ENCODE measurements at regions not wholly inside any gene's neighbourhood (a gene's known extent, or its start where the extent isn't known, plus 50 kb on each side); places are given as distances from the start of the nearest gene placed in this dataset.

- ATAC-seq (ENCODE audit: low read depth) (no peak), DNase-seq (no peak)
- H3K4ac ChIP-seq (ENCODE audit: low read depth, low read length), result no peak overlapping the region
- no peaks in the 10 kb centered on the region for H3K4me1 ChIP-seq (ENCODE audit: control insufficient read depth, insufficient read depth, low read length)
- H3K23ac ChIP-seq (ENCODE audit: low read depth, low read length), result no peak overlapping the region
- intact Hi-C loops (cut with micrococcal nuclease) (no loop called here), in situ Hi-C loops (cut with MboI; ENCODE audit: low sequenced_read_pairs) (no loop called here), dilution Hi-C loops (cut with HindIII; ENCODE audit: low sequenced_read_pairs, unreplicated experiment) (no loop called here)
- no peak overlapping the region for H4K5ac ChIP-seq (ENCODE audit: low read depth, low read length)
- H3K36me3 ChIP-seq (ENCODE audit: control insufficient read depth, insufficient read depth, low read length), result peaks cover 7% of the 10 kb centered on the region
- no peaks in the 10 kb centered on the region for H3K27me3 ChIP-seq (ENCODE audit: control insufficient read depth, insufficient read depth, low read length)
- H2BK5ac ChIP-seq (ENCODE audit: low read depth, low read length, poor library complexity, severe bottlenecking), result no peak overlapping the region
- ChIA-PET CTCF (no interaction called here), POLR2A (ENCODE audit: unreplicated experiment) (no interaction called here)
- H3K4me3 ChIP-seq (ENCODE audit: insufficient read depth, low read depth, low read length), result no peak overlapping the region
- no peak overlapping the region for H3K56ac ChIP-seq (ENCODE audit: extremely low read depth, insufficient read depth, low read length)
- no peak overlapping the region for H2AK5ac ChIP-seq (ENCODE audit: low read depth, low read length)
- no peak overlapping the region for H3K18ac ChIP-seq (ENCODE audit: low read depth, low read length)
- no peak overlapping the region for H2BK15ac ChIP-seq (ENCODE audit: low read depth, low read length)
- WGBS, 2 experiments (ENCODE audit: extremely low coverage in 2 of 2, insufficient read length in 1 of 2), result 83% methylated on average over 1 of the region's 3 CpGs; no CpG with 5 or more reads in 1 of the 2 experiments
- H3K4me2 ChIP-seq (ENCODE audit: low read depth, low read length), result no peak overlapping the region
- TF ChIP-seq RCOR1 (IDR thresholded peaks at IDR 0.05; ENCODE audit: insufficient replicate concordance, low read length), result no peak
- TF ChIP-seq CEBPB (IDR thresholded peaks at IDR 0.05; ENCODE audit: low read depth, low read length), result no peak
- TF ChIP-seq CHD1 (IDR thresholded peaks at IDR 0.05; ENCODE audit: low read depth, low read length), result no peak
- TF ChIP-seq MAZ (IDR thresholded peaks at IDR 0.05; ENCODE audit: borderline replicate concordance, low read depth, low read length), result no peak
- TF ChIP-seq FOS (IDR thresholded peaks at IDR 0.05; ENCODE audit: low read depth, low read length), result no peak
- TF ChIP-seq, protein P1, sequence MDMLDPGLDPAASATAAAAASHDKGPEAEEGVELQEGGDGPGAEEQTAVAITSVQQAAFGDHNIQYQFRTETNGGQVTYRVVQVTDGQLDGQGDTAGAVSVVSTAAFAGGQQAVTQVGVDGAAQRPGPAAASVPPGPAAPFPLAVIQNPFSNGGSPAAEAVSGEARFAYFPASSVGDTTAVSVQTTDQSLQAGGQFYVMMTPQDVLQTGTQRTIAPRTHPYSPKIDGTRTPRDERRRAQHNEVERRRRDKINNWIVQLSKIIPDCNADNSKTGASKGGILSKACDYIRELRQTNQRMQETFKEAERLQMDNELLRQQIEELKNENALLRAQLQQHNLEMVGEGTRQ (IDR thresholded peaks at IDR 0.05; ENCODE audit: low read depth, low read length), result no peak
- no peak for TF ChIP-seq POLR2A (IDR thresholded peaks at IDR 0.05; ENCODE audit: low read depth, low read length)
- TF ChIP-seq SMC3 (IDR thresholded peaks at IDR 0.05; ENCODE audit: low read depth, low read length), result no peak
- TF ChIP-seq BHLHE40 (IDR thresholded peaks at IDR 0.05; ENCODE audit: low read depth, low read length), result no peak
- TF ChIP-seq RAD21 (IDR thresholded peaks at IDR 0.05; ENCODE audit: low read length), result no peak
- TF ChIP-seq RFX5 (IDR thresholded peaks at IDR 0.05; ENCODE audit: low read depth, low read length), result no peak
- TF ChIP-seq, protein P2, sequence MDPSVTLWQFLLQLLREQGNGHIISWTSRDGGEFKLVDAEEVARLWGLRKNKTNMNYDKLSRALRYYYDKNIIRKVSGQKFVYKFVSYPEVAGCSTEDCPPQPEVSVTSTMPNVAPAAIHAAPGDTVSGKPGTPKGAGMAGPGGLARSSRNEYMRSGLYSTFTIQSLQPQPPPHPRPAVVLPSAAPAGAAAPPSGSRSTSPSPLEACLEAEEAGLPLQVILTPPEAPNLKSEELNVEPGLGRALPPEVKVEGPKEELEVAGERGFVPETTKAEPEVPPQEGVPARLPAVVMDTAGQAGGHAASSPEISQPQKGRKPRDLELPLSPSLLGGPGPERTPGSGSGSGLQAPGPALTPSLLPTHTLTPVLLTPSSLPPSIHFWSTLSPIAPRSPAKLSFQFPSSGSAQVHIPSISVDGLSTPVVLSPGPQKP (IDR thresholded peaks at IDR 0.05; ENCODE audit: borderline replicate concordance, low read depth, low read length), result no peak
- TF ChIP-seq MAFK (IDR thresholded peaks at IDR 0.05; ENCODE audit: low read depth, low read length), result no peak
- TF ChIP-seq MXI1 (IDR thresholded peaks at IDR 0.05; ENCODE audit: borderline replicate concordance, low read depth, low read length), result no peak
- TF ChIP-seq CTCF (conservative IDR thresholded peaks at IDR 0.05; ENCODE audit: low read depth, low read length), result no peak
- TF ChIP-seq NFE2L2 (IDR thresholded peaks at IDR 0.05; ENCODE audit: low read depth, low read length), result no peak
- H4K91ac ChIP-seq (ENCODE audit: insufficient read depth, low read depth, low read length), result no peak overlapping the region
- no peak overlapping the region for H2BK20ac ChIP-seq (ENCODE audit: low read depth, low read length)
- peaks cover 3% of the 10 kb centered on the region; the same call in 1 of the 2 replicates for H3K9me3 ChIP-seq (ENCODE audit: control insufficient read depth, insufficient read depth, low read length)
- H3K9me1 ChIP-seq (ENCODE audit: insufficient read depth, low read length), result no peaks in the 10 kb centered on the region
- H3K14ac ChIP-seq (replicated peaks; ENCODE audit: low read depth, low read length), result no peak overlapping the region
- no peak overlapping the region for H3K9ac ChIP-seq (ENCODE audit: low read depth, low read length)
- no peaks in the 10 kb centered on the region for H4K20me1 ChIP-seq (ENCODE audit: insufficient read depth, low read length)
- H4K8ac ChIP-seq (ENCODE audit: low read depth in 2 of 2, low read length in 2 of 2), result no peak overlapping the region
- H2AK9ac ChIP-seq (replicated peaks; ENCODE audit: low read depth, low read length, poor library complexity), result no peak overlapping the region
- no TSS peak for BruUV-seq (replicated peaks)
- no peak overlapping the region for H2AFZ ChIP-seq (replicated peaks; ENCODE audit: low read length, poor library complexity)
- H2BK120ac ChIP-seq (ENCODE audit: low read depth, low read length), result no peak overlapping the region
- no peaks in the 10 kb centered on the region for H3K79me1 ChIP-seq (ENCODE audit: low read depth in 1 of 2, low read length in 2 of 2)
- no peak overlapping the region for H3K27ac ChIP-seq (ENCODE audit: insufficient read depth, low read length)
These were observed 237.7 kb downstream of the PRL start for GRCh38 chr6:22059126-22059525.
